Right lobe of liver (tissue), 6 donors: ENCODE measurements at regions not wholly inside any gene's neighbourhood (a gene's known extent, or its start where the extent isn't known, plus 50 kb on each side); places are given as distances from the start of the nearest gene placed in this dataset.

ENCODE experiments used
- ATAC-seq, 4 donors: fragments of 200-7000 bp; cut with Tn5 transposase; one replicate each; pipeline ENCODE4 v1.9.1; 2020; ENCODE audit warnings: mild to moderate bottlenecking in 4 of 4, moderate library complexity in 4 of 4
- DNase-seq, 3 donors: peaks; one replicate each; pipeline ENCODE4 v3.0.0-alpha.2; 2020
- H3K27ac ChIP-seq, 3 donors: fragments of 200-600 bp; one replicate each; pipeline ENCODE4 v1.8.0; 2022
- H3K27me3 ChIP-seq, 2 donors: fragments of 200-600 bp; one replicate each; pipeline ENCODE4 v1.8.0; 2022
- H3K36me3 ChIP-seq, 4 donors: fragments of 200-600 bp; sonication (generic) in 1 of 4; one replicate each; pipeline versions ENCODE4 v1.5.1 to v1.8.0; 2017 to 2022; ENCODE audit warnings: control low read depth in 1 of 4
- H3K4me1 ChIP-seq, 4 donors: fragments of 200-600 bp; sonication (generic) in 1 of 4; one replicate each; pipeline versions ENCODE4 v1.5.1 to v1.8.0; 2017 to 2022; ENCODE audit warnings: control low read depth in 1 of 4
- H3K4me3 ChIP-seq, 3 donors: fragments of 200-600 bp; one replicate each; pipeline ENCODE4 v1.8.0; 2022
- H3K9me3 ChIP-seq, 4 donors: fragments of 200-600 bp; sonication (generic) in 1 of 4; one replicate each; pipeline versions ENCODE4 v1.5.1 to v1.8.0; 2017 to 2022; ENCODE audit warnings: control low read depth in 1 of 4
- CTCF ChIP-seq, 4 donors: fragments of 200-600 bp in 3 of 4; fragments of 450-650 bp in 1 of 4; IDR thresholded peaks; one replicate each; pipeline versions ENCODE4 v1.5.1 to v1.8.0; 2016 to 2022; ENCODE audit warnings: antibody characterized with exemption in 4 of 4, mild to moderate bottlenecking in 2 of 4
- POLR2A ChIP-seq: fragments of 450-650 bp; IDR thresholded peaks from one replicate; pipeline ENCODE4 v1.6.1; 2017; ENCODE audit warnings: antibody characterized with exemption, mild to moderate bottlenecking
- WGBS: methylation state at CpG from one replicate; pipeline ENCODE4 v1.1.6; 2018; ENCODE audit warnings: low coverage, low lambda C conversion rate; ENCODE audit not compliant: insufficient coverage; ENCODE audit errors: missing lambda C conversion rate; 5-methylcytosine and 5-hydroxymethylcytosine counted together
- intact Hi-C, 2 donors: fragments of 100-400 bp; cut with DNase I; formaldehyde crosslinking; loops; one replicate each; pipeline versions ENCODE4 v1.11.2 to v1.14.1; 2022
- donor health status: DM: no; HTN: yes; CAD: no.
- donor health status: DM: no; HTN: no; CAD: no.
- donor health status: DM: no; HTN: no; CAD: no.
- donor health status: DM: no; HTN: yes; CAD: no.
- donor health status: DM: no; HTN: yes; CAD: no.

- no peak overlapping the region for H3K4me3 ChIP-seq
- intact Hi-C loops: no loop called here
- H3K27ac ChIP-seq: no peak overlapping the region
- no peak for ATAC-seq
- DNase-seq: no peak
- no peaks in the 10 kb centered on the region for H3K4me1 ChIP-seq
- H3K36me3 ChIP-seq: no peaks in the 10 kb centered on the region
- no peaks in the 10 kb centered on the region for H3K9me3 ChIP-seq
- WGBS: 47% methylated on average over 1 of the region's 1 CpG
- no peak for TF ChIP-seq CTCF (IDR thresholded peaks at IDR 0.05)
- no peak for TF ChIP-seq POLR2A
- no peaks in the 10 kb centered on the region for H3K27me3 ChIP-seq
These were observed 343.5 kb upstream of the SFRP2 start for GRCh38 chr4:154132406-154132805.

- Histone ChIP-seq H3K4me1 (no peaks in the 10 kb centered on the region), H3K36me3 (no peaks in the 10 kb centered on the region), H3K4me3 (no peak overlapping the region), H3K27ac (no peak overlapping the region), H3K27me3 (no peaks in the 10 kb centered on the region), H3K9me3 (no peaks in the 10 kb centered on the region)
- TF ChIP-seq CTCF (IDR thresholded peaks at IDR 0.05) (no peak), POLR2A (no peak)
- DNase-seq (no peak), ATAC-seq (no peak)
- 80% methylated on average over 1 of the region's 1 CpG for WGBS
- intact Hi-C loops: no loop called here
These were observed 337.4 kb upstream of the SFRP2 start for GRCh38 chr4:154126276-154126675.

- DNase-seq: no peak
- ATAC-seq: no peak
- intact Hi-C loops: no loop called here
- Histone ChIP-seq H3K4me1 (no peaks in the 10 kb centered on the region), H3K27me3 (no peaks in the 10 kb centered on the region), H3K4me3 (no peak overlapping the region), H3K27ac (no peak overlapping the region), H3K9me3 (no peaks in the 10 kb centered on the region), H3K36me3 (no peaks in the 10 kb centered on the region)
- 61% methylated on average over 3 of the region's 3 CpGs for whole genome bisulfite sequencing
- TF ChIP-seq CTCF (IDR thresholded peaks at IDR 0.05) (no peak), POLR2A (no peak)
These were observed 336.5 kb upstream of the SFRP2 start for GRCh38 chr4:154125340-154125739.

- ATAC-seq: no peak
- Histone ChIP-seq H3K9me3 (no peaks in the 10 kb centered on the region), H3K27ac (no peak overlapping the region), H3K4me1 (no peaks in the 10 kb centered on the region), H3K27me3 (no peaks in the 10 kb centered on the region), H3K4me3 (no peak overlapping the region), H3K36me3 (no peaks in the 10 kb centered on the region)
- DNase-seq: no peak
- WGBS: 42% methylated on average over 4 of the region's 4 CpGs
- TF ChIP-seq CTCF (IDR thresholded peaks at IDR 0.05) (no peak), POLR2A (no peak)
- intact Hi-C loops: no loop called here
These were observed 335.8 kb upstream of the SFRP2 start for GRCh38 chr4:154124539-154125255.
